Mucosa of stomach (tissue), 1 donor: ENCODE measurements at regions not wholly inside any gene's neighbourhood (a gene's known extent, or its start where the extent isn't known, plus 50 kb on each side); places are given as distances from the start of the nearest gene placed in this dataset.

Experiments used
- H3K27me3 ChIP-seq: one replicate; pipeline ENCODE4 v1.7.0; 2013; ENCODE audit warnings: mild to moderate bottlenecking, low read length; ENCODE audit not compliant: control insufficient read depth, insufficient read depth
- H3K36me3 ChIP-seq: one replicate; pipeline ENCODE4 v1.7.0; 2013; ENCODE audit warnings: low read length; ENCODE audit not compliant: control insufficient read depth, insufficient read depth
- H3K4me1 ChIP-seq: one replicate; pipeline ENCODE4 v1.7.0; 2013; ENCODE audit warnings: mild to moderate bottlenecking, low read length; ENCODE audit not compliant: control insufficient read depth, insufficient read depth
- H3K4me3 ChIP-seq: one replicate; pipeline ENCODE4 v1.7.0; 2013; ENCODE audit warnings: low read length
- H3K9ac ChIP-seq: one replicate; pipeline ENCODE4 v1.7.0; 2013; ENCODE audit warnings: mild to moderate bottlenecking, low read length, moderate library complexity
- H3K9me3 ChIP-seq: one replicate; pipeline ENCODE4 v1.7.0; 2013; ENCODE audit warnings: mild to moderate bottlenecking, low read length, moderate library complexity; ENCODE audit not compliant: control insufficient read depth
- donor health status: Pancreatic carcinoma.

DNA sequence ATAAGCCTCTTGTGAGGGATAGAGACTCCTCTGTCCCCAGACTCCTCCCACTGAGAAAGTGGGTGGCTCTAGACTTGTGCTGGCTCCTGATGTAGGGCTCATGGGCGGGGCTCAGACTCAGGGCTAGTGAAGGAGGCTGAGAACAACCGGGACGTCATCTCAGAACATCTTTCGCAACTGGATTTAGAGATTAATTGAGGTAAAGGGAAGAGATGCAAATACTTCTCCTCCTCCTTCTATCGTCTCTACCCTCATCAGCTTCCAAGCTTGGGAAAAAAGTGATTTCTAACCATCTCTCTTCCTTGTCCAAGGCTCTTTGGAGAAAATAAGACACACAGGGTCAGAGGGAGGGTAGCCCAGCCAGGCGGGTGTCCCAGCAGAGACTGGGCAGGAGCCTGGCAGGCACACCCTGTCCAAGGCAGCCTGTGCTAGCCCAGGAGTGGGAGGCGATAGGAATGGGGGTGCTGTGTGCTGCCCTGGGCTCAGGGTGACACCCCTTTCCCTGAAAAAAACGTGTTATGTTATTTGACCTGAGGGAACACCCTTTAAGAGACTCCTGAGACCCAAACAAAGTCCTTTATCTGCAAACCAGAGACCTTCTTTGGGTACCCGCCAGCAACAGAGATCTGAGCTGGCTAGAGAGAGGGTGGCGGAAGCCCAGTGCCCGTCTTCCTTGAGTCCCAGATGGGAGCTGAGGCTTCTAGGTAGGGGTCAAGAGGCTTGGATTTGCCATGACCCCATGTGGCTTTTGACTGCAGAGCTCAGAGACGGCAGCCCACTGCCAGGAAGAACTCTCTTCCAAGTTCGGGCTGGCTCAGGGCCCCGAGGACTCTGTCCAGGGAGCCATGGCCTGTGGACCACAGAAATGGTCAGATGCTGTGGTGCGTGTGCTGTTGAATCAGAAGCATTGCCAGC, 160.9 kb downstream of the ADAMTS15 start:
- no peaks in the 10 kb centered on the region for H3K27me3 ChIP-seq
- H3K4me1 ChIP-seq, result peaks cover 6% of the 10 kb centered on the region
- no peaks in the 10 kb centered on the region for H3K36me3 ChIP-seq
- H3K4me3 ChIP-seq, result no peak overlapping the region
- no peaks in the 10 kb centered on the region for H3K9me3 ChIP-seq
- no peak overlapping the region for H3K9ac ChIP-seq

DNA sequence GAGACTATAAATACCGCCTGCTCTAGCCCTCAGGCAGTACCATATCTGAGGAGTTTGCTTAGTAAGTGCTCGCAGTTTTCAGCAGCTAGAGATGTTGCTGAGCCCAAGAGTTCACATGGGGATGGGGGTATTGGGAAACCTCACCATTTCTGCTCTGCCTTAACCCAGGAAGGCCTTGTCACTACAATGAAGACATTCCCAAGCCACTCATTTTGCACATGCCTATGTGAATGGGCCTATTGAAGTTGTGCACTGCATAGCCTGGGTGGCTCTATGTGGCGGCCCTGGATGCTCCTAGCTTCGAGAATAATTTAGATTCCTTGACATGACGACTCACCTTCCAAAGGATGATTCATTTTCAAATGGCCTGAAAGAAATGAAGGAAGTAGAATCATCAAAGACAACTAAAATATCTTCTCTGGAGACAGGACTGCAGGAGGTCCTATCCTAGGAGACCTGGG, 163.4 kb downstream of the ADAMTS15 start:
- no peaks in the 10 kb centered on the region for H3K4me1 ChIP-seq
- H3K27me3 ChIP-seq, result no peaks in the 10 kb centered on the region
- H3K36me3 ChIP-seq, result no peaks in the 10 kb centered on the region
- H3K9me3 ChIP-seq, result no peaks in the 10 kb centered on the region
- no peak overlapping the region for H3K4me3 ChIP-seq
- no peak overlapping the region for H3K9ac ChIP-seq

DNA sequence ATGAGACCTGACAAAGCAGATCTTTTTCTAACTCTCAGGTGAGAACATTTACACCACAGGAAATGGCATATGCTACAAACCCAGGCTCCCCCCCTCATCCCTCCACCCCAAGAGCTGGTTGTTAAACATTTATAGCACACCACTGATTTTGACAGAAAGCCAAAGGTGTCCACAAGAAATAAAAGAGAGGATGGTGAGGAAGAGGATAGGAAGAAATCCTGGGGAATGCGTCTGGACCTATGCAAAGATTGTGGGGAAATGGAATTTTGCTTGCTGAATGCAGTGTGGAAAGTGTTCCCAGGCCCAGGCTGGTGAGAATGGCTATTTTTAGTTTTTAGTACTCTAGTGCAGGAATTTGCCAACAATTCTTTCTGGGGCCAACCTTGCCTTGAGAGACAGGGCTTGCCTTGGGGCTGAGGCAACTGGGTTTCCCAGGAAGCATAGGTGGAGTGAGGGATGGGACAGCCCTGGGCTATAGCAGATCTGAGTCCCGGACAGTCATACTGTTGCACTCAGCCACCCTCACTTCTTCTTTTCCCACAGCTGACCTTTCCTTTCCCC, 163.9 kb downstream of the ADAMTS15 start:
- H3K27me3 ChIP-seq, result no peaks in the 10 kb centered on the region
- no peaks in the 10 kb centered on the region for H3K36me3 ChIP-seq
- no peak overlapping the region for H3K4me3 ChIP-seq
- no peaks in the 10 kb centered on the region for H3K9me3 ChIP-seq
- no peaks in the 10 kb centered on the region for H3K4me1 ChIP-seq
- H3K9ac ChIP-seq, result no peak overlapping the region

DNA sequence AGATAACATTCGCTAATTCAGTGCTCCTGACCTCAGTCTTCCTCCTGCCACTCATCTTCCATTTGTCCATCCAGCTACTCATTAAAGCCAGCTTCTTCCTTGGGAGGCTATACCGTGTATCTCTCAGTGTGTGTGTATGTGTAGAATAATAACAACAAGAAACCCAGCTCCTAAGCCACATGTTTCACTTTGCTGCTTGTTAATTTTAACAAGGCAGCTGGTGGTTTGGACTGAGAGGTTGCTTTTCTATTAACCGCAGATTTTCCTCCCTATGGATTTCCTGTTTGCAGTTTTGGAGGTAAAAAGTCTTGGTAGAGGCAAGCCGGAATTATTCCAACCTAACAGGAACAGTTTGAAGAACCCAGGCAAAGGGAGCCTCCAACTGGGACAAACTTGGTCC, 165.0 kb downstream of the ADAMTS15 start:
- Histone ChIP-seq H3K27me3 (no peaks in the 10 kb centered on the region), H3K4me3 (no peak overlapping the region), H3K4me1 (no peaks in the 10 kb centered on the region), H3K9me3 (no peaks in the 10 kb centered on the region), H3K9ac (no peak overlapping the region), H3K36me3 (no peaks in the 10 kb centered on the region)

DNA sequence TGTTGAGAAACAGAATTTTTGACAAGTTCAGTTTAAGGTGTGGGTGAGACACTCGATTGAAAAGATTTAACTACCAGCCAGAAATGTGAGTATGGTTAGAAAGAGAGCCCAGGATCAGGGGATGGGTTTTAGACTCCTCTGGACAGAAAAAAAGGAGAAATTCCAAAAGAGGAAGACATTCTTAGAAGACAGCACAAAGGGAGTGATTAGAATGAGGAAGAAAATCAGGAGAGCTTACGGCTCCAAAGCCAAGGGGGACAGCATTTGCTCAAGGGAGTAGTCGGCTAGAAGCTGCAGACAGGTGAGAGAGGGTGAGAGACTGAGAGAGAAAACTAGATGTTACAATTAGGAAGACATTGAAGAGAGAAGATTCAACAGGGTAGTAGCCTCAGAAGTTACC, 166.1 kb downstream of the ADAMTS15 start:
- no peak overlapping the region for H3K9ac ChIP-seq
- H3K36me3 ChIP-seq, result no peaks in the 10 kb centered on the region
- H3K9me3 ChIP-seq, result no peaks in the 10 kb centered on the region
- no peaks in the 10 kb centered on the region for H3K27me3 ChIP-seq
- H3K4me3 ChIP-seq, result no peak overlapping the region
- H3K4me1 ChIP-seq, result no peaks in the 10 kb centered on the region

DNA sequence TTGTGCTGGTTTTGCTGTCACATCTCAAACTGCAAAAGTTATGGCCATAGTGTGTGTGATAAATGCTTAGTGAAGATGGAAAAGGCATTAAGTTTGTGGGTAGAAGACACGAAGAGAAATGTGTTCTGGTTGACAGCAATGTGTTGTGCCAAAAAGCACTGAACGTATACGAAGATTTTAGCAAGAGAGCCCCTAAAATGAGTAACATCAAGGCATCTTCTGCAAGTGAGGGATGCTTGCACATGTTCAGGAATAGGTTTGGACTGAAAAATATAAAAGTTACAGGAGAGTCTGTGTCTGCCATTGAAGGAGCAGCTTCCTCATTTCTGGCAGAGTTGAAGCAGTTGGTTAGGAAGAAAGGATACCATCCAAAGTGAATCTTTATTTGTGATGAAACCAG, 167.1 kb downstream of the ADAMTS15 start:
- no peaks in the 10 kb centered on the region for H3K9me3 ChIP-seq
- no peak overlapping the region for H3K9ac ChIP-seq
- no peaks in the 10 kb centered on the region for H3K36me3 ChIP-seq
- no peaks in the 10 kb centered on the region for H3K27me3 ChIP-seq
- no peaks in the 10 kb centered on the region for H3K4me1 ChIP-seq
- no peak overlapping the region for H3K4me3 ChIP-seq

DNA sequence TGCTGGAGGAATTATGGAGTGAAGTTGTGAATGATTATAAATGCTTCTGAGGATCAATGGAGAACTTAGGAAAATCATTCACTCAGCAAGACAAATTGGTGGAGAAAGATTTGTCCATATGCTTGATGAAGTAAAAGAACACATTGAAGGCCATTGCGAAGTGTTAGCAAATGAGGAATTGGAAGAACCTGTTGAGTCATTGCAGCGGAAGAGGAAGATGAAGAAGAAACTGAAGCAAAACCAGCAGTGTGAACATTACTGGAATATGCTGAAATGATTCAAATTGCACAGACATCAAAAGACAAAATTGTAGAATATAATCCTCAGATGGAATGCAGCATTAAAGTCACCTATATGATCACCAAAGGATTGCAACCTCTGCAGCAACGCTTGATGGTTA, 168.1 kb downstream of the ADAMTS15 start:
- no peak overlapping the region for H3K4me3 ChIP-seq
- H3K36me3 ChIP-seq, result no peaks in the 10 kb centered on the region
- H3K9ac ChIP-seq, result no peak overlapping the region
- H3K4me1 ChIP-seq, result no peaks in the 10 kb centered on the region
- H3K27me3 ChIP-seq, result no peaks in the 10 kb centered on the region
- H3K9me3 ChIP-seq, result no peaks in the 10 kb centered on the region

DNA sequence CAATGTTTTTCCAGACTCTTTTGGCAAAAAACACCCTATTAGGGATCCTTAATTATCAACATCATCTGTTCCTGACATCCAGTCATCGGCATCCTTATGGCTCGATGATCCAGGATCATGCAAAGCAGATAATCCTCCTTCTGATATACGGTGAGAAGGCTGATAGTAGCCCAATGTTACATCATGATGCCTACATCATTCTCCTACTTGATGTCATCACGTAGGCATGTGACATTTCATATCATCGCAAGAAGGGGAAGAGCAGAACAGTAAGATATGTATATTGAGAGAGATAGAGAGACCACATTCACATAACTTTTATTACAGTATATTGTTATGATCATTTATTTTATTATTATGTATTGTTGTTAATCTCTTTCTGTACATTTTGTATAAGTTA, 168.6 kb downstream of the ADAMTS15 start:
- Histone ChIP-seq H3K4me3 (no peak overlapping the region), H3K9ac (no peak overlapping the region), H3K36me3 (no peaks in the 10 kb centered on the region), H3K4me1 (no peaks in the 10 kb centered on the region), H3K27me3 (no peaks in the 10 kb centered on the region), H3K9me3 (no peaks in the 10 kb centered on the region)

DNA sequence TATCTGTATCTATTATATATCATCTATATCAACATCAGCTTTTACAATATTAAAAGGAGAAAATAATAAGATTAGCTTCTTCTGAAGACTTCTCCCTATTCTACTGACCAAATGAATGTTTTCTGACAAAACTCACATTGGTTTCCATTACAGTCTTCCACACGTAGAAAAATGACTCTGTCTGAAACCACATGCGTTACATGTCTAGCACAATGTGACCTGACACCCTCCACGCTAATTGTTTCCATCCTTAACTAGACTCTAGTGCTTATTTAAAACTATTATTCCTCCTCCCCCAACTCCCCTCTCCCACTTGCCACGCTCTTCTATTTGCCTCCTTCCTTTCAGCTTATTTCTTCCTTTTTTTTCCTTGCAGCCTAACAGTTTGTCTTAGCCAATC, 172.1 kb downstream of the ADAMTS15 start:
- H3K4me3 ChIP-seq, result no peak overlapping the region
- H3K9ac ChIP-seq, result no peak overlapping the region
- no peaks in the 10 kb centered on the region for H3K4me1 ChIP-seq
- H3K36me3 ChIP-seq, result no peaks in the 10 kb centered on the region
- H3K27me3 ChIP-seq, result no peaks in the 10 kb centered on the region
- H3K9me3 ChIP-seq, result no peaks in the 10 kb centered on the region

DNA sequence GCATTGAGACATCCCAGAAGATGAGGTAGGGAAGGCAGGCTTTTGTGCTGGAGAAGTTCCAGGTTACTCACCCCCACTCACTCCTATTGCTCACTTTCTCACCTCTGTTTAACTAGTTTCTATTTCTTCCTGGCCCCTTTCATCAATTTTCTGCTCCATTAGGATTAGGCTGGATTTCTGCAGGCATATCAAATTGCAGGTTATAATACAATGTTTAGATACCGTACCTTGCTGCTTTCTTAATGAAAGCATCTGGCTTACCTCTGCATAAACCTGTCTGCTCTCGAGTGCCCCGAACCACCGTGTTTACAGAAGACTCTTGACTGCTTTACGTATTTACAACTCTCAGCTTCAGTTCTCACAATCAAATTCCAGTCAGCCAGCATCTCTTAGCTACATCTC, 173.7 kb downstream of the ADAMTS15 start:
- no peaks in the 10 kb centered on the region for H3K36me3 ChIP-seq
- no peaks in the 10 kb centered on the region for H3K4me1 ChIP-seq
- no peak overlapping the region for H3K9ac ChIP-seq
- H3K4me3 ChIP-seq, result no peak overlapping the region
- no peaks in the 10 kb centered on the region for H3K9me3 ChIP-seq
- no peaks in the 10 kb centered on the region for H3K27me3 ChIP-seq

DNA sequence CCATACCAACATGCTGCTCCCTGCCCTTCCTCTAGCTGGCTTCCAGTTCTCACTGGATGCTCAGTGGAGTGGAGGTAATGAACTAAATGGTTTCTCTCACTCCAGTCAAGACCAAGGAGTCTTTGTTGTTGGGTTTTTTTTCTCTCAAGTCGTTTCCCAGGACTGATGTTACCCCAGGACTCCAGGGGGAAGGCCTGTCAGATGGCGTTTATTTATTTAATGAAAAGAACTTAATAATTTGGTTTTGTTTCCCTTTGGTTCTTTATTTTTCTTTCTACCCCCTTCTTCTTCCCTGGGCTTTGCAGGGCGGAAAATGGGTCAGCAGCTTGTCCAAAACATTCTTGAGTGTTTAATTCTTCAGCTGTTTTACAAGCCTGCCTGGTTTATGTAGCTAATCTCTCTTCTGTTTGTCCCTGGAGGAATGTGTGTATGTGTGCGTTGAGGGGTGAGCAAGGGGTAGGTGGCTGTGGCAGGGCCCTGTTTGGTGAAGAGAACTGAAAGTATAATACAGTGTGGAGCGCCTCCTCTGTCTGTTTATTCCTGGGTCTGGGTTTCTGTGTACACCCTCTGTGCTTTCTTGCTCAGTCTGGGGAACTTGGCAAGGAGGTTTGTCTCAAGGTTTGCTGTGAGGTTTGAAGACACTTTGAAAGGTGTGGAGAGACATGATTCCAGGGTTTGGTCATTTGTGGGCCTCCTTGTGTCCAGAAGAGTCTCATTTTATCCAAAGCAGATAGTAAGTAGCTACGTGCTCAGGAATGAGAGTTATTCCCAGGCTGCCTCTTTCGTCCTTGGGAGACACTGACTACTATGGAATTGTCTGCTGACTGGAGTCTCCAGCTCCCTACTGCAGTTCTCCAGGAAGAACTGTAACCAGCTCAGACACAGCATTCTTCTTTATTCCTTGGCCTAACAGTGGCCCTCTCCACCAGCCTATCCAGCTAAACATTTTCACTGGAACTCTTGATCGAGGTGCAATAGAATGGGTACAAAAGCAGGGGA, 175.5 kb downstream of the ADAMTS15 start:
- no peaks in the 10 kb centered on the region for H3K9me3 ChIP-seq
- no peaks in the 10 kb centered on the region for H3K36me3 ChIP-seq
- H3K27me3 ChIP-seq, result no peaks in the 10 kb centered on the region
- no peak overlapping the region for H3K9ac ChIP-seq
- no peaks in the 10 kb centered on the region for H3K4me1 ChIP-seq
- H3K4me3 ChIP-seq, result no peak overlapping the region
